ENCODE measurements at regions not wholly inside any gene's neighbourhood (a gene's known extent, or its start where the extent isn't known, plus 50 kb on each side); places are given as distances from the start of the nearest gene placed in this dataset.

GRCh38 chr13:109575821-109576220 lies 210.6 kb downstream of the IRS2 start:
- TF ChIP-seq POLR2AphosphoS5 (IDR thresholded peaks at IDR 0.05; ENCODE audit: borderline replicate concordance, low read depth, low read length) (no peak), EZH2 (IDR thresholded peaks at IDR 0.05) (no peak)

All from SK-N-MC (cell line).